ENCODE measurements at regions not wholly inside any gene's neighbourhood (a gene's known extent, or its start where the extent isn't known, plus 50 kb on each side); places are given as distances from the start of the nearest gene placed in this dataset.
A peak's percentile ranks its signal among the peaks of the same experiment; 100 is the strongest.
"Not testable (repeated sequence)": the region's sequence is repeated elsewhere in the genome, so short reads cannot be mapped to it uniquely, and the experiment has no call there.

DNA sequence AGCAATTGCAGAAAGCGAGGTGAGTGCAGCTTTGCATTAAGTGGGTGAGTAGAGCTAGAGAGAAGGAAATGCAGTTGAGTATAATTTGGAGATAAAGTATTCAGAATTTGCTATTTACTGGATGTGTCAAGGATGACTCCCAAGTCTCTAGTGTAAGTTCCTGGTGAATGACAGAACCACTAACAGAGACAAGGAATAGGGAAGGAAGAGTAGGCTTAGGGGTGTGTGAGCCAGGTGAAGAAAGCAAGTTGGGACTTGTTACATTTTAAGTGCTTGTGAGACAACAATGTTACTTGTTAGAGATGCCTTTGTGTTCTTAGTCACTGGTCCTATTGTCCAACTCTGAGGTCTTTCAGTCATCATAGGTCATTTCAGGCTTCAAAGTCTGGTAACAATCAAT, 70.8 kb downstream of the TBC1D26 start:
- not testable (repeated sequence) for DNase-seq (ENCODE audit: low spot score)

DNA sequence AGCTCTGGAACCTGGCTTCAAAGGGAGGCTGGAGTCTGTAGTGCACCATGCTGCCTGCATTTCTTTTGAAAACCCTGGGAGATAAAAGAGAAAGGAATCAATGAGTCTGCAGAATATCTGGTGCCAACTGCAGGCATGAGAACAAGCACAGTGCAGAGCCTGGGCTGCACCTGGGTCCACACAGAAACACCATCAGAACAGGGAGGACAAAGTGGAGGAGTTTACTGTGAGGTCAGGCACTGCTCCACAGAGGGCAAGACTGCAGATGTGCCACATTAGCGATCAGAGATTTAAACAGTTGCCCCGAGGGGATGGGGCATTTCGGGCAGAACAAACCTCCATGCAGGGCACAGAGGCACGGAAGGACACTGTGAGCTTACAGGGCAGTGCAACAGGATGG, 74.7 kb downstream of the TBC1D26 start:
- DNase-seq (ENCODE audit: low spot score) = not testable (repeated sequence)

DNA sequence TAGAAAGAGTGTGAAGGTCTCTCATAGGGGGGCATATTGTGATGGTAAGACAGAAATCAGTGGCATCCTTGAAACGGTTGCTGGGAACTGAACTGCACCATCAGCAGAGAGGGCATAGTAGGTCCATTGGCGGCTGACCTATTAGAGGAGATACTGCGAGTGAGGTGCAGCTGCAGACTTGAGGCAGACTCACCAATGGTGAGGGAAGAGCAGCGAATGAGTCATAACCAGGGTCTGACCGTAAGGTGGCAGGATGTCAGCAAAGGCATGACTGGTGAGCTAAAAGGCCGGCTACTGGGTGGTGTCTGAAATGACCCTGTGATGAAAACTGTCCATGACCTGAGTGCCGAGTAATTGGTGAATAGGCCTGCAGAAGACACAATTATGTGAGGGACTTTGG, 81.3 kb downstream of the TBC1D26 start:
- DNase-seq (ENCODE audit: low spot score) = not testable (repeated sequence)

DNA sequence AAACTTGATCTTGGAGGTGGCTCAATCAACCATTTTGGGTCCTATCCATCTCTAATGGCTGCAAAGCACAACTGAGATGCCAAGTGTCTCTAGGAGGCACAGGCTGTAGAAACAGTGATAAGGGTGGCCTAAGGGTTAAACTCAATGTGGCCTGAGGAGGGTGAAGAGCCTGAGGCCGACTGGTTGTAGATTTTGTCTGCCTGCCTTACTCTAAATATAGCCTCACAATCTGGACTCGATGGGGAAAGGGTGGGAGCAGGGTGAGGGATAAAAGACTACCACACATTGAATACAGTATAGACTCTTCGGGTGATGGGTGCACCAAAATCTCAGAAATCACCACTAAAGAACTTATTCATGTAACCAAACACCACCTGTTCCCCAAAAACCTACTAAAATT, 81.9 kb downstream of the TBC1D26 start:
- not testable (repeated sequence) for DNase-seq (ENCODE audit: low spot score)

DNA sequence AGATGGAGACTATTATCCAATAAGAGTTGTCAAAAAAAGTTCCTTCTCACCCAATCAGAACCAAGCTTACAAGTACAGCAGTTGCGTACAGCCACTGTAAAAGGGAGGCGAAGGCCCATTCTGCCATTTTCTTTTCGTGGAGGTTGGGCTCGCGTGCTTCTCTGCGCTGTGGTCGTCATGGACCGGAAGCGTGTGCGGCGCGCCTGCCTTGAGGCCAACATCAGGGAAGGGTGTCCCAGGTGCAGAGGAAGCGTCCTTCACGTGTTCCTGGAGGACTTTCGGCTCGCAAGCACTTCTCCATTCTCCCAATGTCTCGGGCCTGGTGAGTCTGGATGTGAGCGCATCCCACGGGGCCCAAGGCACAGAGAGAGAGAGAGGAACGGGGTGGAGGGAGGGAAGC, 85.8 kb downstream of the TBC1D26 start:
- DNase-seq (ENCODE audit: low spot score) = not testable (repeated sequence)

DNA sequence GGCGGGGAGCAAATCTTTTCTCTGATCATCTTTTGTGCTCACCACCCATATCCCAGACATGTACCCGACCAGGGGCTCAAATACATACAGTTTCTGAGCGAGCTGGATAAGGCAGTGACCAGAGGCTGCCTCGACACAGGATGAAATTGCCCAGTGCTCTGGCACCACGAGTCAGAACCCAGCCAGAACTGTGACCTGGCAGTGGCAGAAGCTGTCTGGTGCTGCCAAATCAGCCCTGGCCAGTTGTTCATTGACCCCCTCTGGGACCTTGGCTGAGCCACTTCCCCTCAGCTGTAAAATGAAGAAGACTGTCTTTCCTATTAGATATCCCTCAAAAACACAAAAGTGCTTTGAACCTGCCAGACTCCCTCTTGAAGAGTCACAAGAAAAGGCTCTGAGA, 90.2 kb downstream of the TBC1D26 start:
- not testable (repeated sequence) for DNase-seq (ENCODE audit: low spot score)

DNA sequence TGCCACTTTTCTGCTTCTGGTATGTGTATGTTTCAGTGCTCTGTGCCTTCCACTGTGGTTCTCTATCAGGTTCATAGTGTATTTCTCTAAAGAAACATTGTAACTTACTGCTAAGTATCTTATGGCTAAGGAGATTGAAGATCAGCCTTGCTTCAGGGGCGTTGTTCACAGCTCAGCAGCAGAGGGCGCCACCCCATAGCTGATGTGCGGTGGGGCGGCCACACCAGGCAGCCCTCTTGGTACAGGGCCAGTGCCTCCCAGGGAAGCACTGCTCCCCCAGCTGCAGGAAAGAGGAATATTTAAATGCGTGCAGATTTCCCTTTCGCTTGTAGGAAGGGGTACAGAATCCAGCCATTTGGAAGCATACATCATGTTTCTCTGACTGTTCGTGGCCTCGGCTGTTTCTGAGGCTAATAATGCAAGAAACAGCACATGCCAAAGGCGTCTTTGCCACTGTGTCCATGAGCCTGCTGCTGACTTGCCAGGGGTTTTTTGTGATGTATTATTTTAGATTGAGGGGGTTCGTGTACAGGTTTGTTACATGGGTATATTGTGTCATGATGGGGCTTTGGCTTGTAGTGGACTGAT, 96.7 kb downstream of the TBC1D26 start:
- DNase-seq (ENCODE audit: low spot score) = peak; percentile 41

DNA sequence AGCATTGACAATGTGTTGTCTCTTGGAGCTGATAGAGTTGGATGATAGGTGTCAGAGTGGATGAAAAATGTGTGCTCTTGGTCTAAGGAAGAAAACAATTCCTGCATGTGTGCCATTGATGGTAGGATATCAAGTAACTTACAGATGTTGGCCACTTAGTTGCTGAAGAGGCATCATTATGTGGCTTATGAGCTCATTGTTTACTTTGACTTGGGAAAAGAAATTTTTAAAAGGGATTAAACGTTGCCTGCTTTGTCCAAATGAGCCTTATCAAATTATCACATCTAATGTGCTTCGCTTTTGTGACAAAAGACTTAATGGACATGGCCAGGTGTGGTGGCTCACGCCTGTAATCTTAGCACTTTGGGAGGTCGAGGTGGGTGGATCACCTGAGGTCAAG, 98.1 kb downstream of the TBC1D26 start:
- not testable (repeated sequence) for DNase-seq (ENCODE audit: low spot score)

DNA sequence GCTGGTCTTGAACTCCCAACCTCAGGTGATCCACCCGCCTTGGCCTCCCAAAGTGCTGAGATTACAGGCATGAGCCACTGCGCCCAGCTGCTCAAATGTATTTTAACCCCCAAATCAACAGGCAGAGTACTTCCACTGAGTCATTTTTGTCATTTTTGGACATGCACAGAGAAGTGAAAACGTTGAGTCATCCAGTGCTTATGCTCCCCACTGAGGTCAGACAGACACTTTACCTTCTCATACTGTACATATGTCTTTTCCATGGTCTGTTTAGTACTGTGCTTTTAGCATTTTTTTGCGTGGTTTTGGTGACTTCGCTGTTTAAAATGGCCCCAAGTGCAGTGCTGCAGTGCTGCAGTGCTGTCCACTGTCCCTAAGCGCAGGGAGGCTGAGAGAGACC, 99.1 kb downstream of the TBC1D26 start:
- DNase-seq (ENCODE audit: low spot score) = not testable (repeated sequence)

DNA sequence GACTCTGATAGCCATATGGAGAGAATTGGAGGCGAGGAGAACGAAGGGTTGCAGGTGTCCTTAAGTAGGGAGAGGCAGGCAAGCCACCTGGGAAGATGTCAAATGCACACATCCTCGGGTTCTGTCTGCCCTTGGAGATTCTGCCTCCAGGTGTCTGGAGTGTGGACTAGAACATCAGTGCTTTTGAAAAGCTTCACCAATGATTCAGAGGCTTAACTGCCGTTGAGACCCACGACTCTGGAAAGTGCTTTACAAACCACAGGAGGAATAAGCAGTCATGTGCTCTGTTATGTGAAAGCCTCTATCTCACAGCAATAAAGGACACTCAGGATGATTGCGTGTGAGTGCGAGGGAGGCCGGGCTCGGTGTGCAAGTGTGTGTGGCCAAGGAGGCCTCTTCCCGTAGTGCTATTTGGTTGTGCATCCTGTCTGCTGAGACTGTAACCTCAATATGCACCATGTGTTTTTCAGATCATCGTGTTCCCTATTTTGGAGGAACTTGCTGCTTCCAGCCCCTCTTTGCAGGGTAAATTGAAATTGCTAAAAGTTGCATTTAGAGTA, 100.9 kb downstream of the TBC1D26 start:
- DNase-seq (ENCODE audit: low spot score) = not testable (repeated sequence)

DNA sequence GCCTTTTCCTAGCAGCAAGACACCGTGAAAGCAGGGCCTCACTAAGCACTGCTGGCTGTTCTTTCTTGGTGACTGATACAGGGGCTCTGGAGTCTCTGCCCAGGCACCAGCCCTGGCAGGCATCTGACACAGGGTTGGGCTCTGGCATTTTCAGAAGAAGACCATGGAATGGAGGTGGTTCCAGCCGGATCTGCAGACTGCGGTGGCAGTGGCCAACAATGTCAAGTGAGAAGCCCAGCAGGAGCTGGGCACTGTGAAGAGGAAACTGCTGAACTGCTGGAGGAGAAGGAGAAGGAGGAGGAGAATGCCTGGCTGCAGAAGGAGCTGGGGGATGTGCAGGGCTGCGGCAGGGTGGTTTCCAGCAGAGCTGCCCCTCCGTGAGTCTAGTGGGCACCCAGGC, 101.8 kb downstream of the TBC1D26 start:
- not testable (repeated sequence) for DNase-seq (ENCODE audit: low spot score)

DNA sequence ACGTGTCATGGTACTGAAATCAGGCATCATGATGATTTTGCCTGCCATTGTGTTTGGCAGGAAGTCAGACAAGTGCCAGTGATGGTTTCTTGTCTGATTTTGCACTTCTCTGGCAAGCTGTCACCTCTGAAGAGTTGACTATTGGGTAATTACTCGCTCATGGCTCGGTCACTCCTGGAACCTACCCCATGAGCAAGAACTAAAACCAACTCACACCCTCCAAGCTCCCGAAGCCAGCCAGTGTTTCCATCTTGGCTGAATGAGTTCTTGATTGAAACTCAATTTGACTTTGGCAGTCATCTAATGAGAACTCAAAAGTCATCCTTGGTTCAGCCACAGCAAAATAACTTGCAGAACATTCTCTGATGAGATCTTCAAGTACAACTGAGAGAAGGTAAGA, 103.4 kb downstream of the TBC1D26 start:
- not testable (repeated sequence) for DNase-seq (ENCODE audit: low spot score)

DNA sequence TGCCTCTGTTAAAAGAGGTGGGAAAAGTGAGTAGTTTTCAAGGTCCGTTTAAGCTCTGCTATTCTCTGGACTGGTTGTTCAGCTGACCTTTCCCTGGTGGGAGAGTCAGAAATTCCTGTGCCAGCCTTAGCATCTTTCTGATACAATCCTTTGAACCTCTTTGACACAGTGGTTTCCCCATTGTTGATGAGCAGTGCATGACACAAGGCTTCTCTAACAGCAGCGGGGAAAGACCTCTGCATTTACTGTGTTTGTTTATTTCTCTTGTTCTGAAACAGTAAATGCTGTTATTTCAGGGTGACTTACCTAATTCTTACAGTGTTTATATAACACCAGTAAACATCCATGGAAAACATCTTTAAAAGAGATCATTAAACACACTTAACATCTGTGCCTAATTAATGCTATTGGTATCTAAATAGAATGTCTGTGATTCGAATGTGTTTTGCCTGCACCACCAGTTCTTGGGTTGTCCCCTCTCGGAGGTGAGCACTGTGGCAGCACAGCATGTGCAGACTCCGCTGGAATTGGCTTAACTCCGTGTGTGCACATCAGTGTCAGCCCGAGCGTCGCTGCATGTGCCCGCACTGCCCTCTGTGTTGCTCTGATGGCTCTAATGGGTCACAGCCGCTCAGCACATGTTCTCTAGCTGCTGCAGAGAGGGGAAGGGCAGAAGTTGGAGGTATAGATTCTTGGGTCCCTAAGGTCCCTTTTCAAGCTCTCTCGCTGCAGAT, 104.3 kb downstream of the TBC1D26 start:
- not testable (repeated sequence) for DNase-seq (ENCODE audit: low spot score)

DNA sequence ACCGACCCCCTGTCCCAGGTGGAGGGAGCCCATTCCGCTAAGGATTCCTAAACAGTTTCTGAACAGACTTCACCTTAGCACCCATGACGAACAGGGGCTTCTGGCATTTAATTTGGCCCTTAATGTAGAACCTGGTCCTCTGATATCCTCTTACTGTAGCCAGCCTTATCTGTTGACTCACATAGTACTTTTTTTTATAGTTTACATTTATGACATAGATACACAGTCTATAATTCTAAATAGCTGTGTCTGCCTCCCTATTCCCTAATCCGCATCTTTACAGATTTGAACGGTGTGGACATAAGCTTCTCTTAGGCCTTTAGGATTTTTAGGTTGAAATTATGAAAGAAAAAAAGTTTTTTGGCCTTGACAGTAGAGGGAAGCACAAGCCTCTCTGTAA, 104.9 kb downstream of the TBC1D26 start:
- DNase-seq (ENCODE audit: low spot score) = not testable (repeated sequence)

DNA sequence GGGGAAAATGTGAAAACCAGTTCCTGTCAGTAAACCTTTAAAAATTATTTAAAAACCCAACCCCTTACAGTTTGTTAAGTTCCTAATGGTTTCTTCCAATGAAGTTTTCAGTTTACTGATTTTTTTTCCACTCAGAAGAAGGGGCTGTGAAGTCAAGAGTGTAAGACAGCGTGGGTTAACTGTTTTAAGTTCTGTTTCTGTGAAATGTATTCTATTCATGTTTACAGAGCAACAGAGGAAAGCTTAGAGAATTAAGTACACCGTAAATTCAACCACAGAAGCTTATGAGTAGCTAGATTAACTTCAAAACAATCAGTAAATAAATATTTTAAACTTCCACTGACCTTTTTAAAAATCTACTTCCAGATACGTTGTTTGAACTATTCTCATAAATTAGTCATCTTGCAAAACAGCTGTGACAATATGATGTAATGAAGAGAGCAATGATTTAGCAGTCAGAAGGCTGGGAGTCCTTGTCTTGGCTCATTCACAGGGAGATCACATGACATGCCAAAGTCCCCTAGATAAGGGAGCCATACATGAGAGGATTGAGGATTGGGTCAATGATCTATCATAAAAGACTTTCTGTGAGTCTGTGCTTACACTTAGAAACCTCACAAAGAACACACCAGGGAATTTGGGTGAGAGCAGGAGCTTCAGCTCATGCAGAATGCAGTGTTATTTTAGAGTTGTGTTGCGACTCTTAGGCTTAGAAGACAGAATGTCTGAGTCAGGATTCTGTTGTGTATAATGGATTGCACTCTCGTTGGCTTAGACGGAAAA, 97.3 kb upstream of the ADORA2B start:
- not testable (repeated sequence) for DNase-seq (ENCODE audit: low spot score)

DNA sequence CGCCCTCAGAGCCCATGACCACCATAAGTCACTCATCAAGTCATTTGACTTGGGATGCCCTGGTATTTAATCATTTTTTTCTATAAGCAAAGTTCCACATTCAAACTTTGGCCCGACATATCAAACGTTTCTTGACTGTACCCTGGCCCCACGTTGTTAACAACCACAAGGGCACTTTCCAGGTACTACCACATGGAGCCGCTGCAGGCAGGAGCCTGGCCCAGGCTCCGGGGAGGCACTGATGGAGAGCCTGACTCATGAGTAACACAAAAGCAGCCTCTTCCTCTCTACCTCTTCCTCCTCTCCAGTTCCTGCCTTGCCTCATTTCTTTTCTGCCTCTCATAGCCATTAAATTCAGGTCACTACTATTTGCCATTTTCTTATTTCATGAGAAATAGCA, 95.9 kb upstream of the ADORA2B start:
- not testable (repeated sequence) for DNase-seq (ENCODE audit: low spot score)

DNA sequence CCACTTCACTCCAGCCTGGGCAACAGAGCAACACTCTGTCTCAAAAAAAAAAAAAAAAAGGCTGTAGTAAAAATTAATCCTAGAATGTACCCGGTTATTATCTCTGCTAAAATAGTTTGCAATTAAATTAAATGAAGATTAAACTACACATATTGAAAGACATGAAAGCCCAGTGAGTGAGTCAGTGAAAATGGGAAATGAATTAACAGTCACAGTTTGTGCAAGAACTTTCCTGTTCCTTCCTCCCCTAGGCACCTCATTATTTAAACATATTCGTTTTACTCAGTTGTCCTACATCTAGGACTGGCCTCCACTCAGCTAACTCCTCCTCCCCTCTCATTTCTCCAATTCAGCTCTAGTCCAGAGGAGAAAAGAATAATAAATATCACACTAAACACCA, 94.9 kb upstream of the ADORA2B start:
- not testable (repeated sequence) for DNase-seq (ENCODE audit: low spot score)

DNA sequence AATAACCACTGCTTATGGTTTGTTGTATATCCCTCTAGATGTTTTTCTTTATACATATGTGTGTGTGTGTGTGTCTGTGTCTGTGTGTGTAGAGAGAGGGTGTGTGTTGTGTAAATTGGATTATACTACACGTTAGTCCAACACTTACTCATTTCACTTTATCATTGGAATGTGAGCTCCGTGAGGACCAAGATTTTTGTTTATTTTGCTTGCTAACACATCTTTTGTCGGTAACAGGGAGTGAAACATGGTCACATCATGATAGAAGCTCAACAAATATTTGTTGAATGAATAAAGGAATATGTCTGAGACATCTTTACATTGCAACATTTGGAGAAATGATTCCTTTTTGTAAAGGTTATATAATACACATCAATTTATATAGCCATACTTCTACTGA, 94.2 kb upstream of the ADORA2B start:
- not testable (repeated sequence) for DNase-seq (ENCODE audit: low spot score)

DNA sequence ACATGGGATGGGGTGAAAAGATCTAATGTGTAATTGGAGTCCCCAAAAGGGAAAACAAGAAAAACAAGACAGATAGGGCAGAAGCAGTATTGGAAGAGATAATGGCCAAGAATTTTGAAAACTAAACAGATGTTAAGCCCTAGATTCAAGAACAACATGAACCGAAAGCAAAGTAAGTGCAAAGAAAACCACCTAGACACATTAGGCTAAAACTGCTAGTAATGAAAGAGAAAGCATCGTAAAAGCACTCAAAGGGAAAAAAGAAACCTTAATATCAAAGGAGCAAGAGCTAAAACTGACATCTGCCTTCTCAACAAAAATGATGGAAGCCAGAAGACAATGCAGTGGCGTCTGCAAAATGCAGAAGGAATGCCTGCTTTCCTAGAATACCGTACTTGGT, 92.1 kb upstream of the ADORA2B start:
- DNase-seq (ENCODE audit: low spot score) = not testable (repeated sequence)

DNA sequence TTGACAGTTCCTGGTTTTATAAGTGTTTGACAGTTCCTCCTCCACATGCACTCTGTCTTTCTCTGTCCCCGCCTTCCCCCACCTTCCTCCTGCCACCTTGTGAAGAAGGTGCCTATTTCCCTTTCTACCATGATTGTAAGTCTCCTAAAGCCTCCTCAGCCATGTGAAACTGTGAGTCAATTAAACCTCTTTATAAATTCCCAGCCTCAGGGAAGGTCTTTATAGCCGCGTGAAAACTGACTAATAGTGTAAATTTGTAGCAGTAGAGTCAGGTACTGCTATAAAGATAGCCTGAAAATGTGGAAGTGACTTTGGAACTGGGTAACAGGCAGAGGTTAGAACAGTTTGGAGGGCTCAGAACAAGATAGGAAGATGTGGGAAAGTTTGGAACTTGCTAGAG, 88.7 kb upstream of the ADORA2B start:
- DNase-seq (ENCODE audit: low spot score) = not testable (repeated sequence)

DNA sequence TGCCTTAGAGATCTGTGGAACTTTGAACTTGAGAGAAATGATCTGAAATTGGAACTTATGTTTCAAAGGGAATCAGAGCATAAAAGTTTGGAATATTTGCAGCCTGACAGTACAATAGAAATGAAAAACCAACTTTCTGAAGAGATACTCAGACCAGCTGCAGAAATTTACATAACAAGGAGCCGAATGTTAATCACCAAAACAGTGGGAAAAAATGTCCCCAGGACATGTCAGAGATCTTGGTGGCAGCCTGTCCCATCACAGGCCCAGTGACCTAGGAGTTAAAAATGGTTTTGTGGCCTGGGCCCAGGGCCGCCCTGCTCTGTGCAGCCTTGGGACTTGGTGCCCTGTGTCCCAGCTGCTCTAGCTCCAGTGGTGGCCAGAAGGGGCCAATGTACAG, 88.2 kb upstream of the ADORA2B start:
- not testable (repeated sequence) for DNase-seq (ENCODE audit: low spot score)

DNA sequence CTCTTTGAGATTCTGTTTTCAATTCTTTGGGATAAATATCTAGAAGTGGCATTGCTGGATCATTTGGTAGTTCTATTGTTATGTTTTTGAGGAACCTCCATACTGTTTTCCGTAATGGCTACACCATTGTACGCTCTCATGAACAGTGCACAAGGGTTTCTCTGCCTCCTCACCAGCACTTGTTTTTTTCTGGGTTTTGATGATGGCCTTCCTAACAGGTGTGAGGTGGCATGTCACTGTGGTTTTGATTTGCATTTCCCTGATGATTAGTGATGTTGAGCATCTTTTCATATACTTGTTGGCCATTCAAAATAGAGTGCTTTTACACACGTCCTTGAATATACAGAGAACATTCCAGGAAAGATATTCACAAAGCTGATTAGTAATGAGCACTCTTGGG, 86.8 kb upstream of the ADORA2B start:
- DNase-seq (ENCODE audit: low spot score) = not testable (repeated sequence)

DNA sequence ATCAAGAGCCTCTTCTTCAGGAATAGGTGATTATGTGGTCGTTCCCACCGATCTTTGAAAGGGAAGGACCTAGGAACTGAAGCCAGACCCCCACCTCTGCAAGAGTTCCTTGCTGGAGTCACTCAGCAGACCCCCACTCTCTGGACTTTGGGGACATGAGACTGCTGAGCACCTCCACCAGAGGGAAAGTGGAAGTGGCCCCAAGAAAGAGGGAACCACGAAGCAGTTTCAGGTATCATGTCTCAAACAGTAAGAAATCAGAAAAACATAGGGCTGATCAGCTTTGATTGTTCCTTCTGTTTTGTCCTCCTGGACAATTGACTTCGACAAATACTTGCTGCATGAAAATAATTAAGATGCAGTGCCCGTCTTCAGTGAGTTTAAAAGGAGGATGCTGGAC, 84.2 kb upstream of the ADORA2B start:
- DNase-seq (ENCODE audit: low spot score) = not testable (repeated sequence)
